NCI-H510A treated with DMSO at 0.1 percent for 48 hours (cell line): ENCODE measurements at regions not wholly inside any gene's neighbourhood (a gene's known extent, or its start where the extent isn't known, plus 50 kb on each side); places are given as distances from the start of the nearest gene placed in this dataset.

Experiments used
- DNase-seq: peaks from one replicate; lab custom pipeline; 2025; lab: John Stamatoyannopoulos, UW

DNA sequence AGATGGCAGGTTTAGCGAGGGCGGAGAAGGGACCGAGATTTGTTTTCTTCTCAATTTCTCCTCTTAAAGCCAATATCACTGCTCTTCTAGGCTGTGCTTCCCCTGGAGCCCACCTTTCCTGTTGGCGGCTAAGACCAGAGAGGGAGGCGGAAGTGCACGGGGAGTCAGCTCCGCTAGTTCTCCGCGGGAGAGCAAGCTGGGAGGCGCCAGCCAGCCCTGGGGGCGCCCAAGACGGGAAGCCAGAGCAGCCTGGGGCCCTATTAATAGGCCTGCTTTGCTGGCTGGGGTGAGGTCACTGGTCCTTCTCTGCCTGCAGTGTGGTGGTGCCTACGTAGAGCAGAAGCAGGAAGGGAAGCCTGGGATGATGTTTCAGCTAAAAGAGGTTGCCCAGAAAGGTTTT is 61.6 kb downstream of the LSM5 start:
- no peak for DNase-seq

- peak; percentile 30 for DNase-seq
Observed at GRCh38 chr7:32427769-32428291, 62.4 kb downstream of the LSM5 start.

DNA sequence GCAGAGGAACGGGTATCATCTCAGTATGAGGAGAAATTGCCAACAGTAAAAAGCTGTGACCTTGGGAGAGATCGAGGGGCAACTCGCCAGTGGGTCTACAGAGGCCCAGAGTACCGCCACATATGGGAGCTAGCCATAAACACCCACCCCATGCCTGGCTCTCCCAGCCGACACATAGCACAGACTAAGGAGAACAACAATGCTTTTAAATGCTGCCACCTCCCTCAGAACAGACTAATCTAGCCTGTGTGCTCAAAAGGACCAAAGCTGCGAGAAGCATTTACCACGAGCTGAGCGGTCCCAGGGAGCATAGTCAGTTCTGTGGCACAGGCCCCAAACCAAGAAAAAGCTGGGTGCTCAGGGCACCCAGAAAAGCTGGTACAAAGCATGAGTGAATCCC is 73.3 kb downstream of the LSM5 start:
- no peak for DNase-seq

DNA sequence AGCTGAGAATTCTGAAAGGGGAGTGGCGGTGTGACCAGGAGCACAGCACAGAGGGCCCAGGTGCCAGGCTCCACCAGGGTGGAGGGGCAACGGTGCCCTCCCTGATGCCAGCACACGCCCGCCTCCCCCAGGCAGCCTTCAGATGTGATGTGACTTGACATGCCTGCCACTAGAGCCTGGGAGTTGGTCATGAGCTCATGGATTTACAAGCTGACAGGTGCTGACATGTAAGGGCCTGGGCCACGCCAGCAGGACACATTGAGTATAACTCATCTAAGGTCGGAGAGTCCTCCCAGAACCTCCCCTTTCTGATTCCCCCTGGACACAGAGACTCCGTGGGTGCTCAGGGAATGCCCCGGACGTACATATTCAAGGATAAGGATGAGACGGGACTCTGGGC is 74.2 kb downstream of the LSM5 start:
- no peak for DNase-seq

GRCh38 chr7:32415519-32415918 is 74.7 kb downstream of the LSM5 start:
- DNase-seq = no peak

GRCh38 chr7:32412471-32412870 is 77.7 kb downstream of the LSM5 start:
- no peak for DNase-seq

DNA sequence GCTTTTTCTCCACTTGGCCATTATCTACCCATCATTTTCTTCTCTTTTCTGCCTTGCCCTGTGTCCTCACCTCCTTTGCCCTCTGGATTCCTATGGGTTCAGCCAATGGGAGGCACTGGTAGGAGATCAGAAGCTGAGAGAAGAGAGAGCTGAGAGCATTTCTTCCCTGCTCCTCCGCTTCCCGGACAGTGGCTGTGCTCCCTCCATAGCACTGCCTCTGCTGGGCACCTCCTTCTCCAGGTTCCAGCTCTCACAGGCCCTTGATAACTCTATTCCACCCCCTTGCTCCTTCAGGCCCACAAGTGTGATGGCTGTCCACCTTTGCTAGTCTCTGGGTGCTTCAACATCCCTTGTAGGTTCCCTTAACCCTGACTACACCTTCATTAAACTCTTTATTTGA is 79.6 kb downstream of the LSM5 start:
- DNase-seq = no peak

DNA sequence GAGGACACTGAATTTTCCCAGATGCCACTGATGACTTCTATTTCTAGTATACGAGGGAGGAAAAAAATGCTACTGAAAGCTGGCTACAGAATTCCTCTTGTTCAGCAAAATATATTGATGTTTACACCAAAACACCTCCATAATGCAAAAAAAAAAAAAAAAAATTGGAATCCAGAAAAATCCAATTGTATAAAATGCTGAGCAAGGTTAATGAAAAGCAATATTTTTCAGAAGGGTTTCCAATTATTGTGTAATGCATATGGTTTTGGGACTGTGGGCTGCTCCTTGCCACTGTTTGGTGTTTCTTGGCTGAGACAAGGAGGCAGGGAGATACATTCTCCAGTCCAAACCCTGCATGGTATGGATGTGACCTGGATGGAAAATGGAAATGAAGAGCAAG is 83.8 kb downstream of the LSM5 start:
- DNase-seq = no peak

DNA sequence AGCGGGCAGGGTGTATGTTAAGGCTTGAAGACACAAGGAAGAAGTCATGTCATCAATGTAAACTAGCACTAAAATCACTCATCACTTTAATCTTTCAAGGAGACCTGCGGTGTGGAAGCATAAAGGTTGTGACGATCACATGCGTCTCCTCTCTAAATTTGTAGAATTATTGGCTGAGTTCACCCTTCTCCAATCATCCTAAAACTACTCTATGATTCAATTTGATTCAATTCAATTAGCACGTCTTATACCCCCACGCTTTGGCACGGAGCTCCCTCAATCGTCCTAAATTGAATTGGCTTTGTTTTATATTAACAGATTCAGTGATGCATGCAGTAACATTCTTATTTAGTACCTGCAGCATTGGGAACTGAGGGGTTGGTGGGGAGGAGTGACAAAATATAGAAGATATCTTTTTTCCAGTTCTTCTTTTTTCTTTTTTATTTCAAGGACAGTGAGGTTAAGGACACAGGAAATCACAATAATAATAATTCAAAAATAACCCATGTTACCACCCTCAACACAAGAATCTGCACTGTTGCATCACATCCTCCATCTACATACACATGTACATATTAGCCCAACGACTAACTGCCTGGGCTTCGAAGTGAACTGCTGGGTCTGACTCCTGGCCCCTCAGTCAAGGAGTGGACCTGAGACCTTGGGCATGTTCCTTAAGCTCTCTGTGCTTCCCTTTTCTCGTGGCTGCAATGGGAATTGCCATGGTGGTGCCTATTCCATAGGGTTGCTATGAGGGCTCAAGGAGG is 86.5 kb downstream of the LSM5 start:
- no peak for DNase-seq

- no peak for DNase-seq
Observed at GRCh38 chr7:32400676-32401075, 89.5 kb downstream of the LSM5 start.

DNA sequence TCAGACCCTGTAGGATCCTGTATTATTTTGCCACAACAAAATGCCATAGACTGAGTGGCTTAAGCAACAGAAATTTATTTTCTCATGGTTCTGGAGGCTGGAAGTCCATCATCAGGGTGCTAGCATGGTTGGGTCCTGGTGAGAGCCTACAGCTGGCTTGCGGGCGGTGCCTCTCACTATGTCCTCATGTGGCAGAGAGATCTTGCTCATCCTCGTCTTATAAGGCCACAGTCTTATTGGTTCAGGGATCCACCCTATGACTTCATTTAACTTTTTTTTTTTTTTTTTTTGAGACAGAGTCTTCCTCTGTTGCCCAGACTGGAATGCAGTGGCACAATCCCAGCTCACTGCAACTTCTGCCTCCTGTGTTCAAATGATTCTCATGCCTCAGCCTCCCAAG is 90.9 kb downstream of the LSM5 start:
- DNase-seq = no peak

DNA sequence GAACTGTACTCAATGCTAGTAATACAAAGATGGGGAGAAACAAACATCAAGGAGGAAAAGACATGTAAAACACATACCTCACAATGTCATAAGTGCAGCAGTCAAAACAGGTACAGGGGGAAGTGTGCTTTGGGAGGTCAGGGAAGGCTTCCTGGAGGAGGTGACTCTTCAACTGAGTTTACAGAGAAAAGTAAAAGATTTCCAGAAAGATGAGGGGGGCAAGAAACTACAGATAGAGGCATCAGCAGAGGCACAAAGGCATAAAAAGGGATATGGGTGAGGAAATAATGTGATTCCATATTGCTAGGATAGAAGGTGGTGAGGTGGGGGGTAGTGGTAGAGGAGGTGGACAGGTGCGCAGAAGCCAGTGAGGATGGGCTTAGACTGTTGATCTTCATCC is 95.0 kb downstream of the LSM5 start:
- DNase-seq = no peak

DNA sequence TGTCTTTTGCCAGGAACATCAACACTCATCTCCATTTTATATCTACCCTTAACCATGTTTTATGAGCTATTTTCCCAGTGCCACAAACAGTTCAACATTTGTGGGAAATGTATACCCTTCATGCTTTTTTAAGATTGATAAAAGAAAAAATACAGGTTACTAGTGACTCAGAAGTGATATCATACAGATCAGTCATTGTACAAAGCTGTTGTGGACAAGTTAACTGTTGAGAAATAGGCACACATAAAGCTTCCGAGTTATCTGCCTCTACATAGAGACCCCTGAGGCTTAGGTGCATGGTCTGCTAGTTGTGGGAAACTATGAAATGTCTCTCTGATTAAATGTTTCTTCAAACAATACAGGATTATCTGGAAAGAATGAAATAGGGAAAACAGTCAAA is 96.3 kb downstream of the LSM5 start:
- no peak for DNase-seq

DNA sequence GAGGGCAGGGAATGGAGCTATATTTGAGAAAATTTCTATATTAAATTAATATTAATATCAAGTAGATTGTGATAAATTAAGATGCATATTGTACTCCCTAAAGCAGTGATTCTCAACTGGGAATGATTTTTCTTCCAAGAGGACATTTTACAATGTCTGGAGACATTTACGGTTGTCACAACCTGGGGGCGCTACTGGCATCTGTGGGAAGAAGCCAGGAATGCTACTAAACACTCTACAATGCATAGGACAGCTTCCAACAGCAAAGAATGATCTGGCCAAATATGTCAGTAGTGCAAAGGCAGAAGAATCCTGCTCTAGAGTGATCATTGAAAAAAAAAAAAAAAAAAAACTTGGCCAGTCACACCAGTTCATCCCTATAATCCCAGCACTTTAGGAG is 100.0 kb downstream of the LSM5 start:
- DNase-seq = no peak

GRCh38 chr7:32385316-32385956 is 104.7 kb downstream of the LSM5 start:
- no peak for DNase-seq

- no peak for DNase-seq
Observed at GRCh38 chr7:32381024-32381601, 109.1 kb downstream of the LSM5 start.

GRCh38 chr7:32379510-32380112 is 110.6 kb downstream of the LSM5 start:
- no peak for DNase-seq

DNA sequence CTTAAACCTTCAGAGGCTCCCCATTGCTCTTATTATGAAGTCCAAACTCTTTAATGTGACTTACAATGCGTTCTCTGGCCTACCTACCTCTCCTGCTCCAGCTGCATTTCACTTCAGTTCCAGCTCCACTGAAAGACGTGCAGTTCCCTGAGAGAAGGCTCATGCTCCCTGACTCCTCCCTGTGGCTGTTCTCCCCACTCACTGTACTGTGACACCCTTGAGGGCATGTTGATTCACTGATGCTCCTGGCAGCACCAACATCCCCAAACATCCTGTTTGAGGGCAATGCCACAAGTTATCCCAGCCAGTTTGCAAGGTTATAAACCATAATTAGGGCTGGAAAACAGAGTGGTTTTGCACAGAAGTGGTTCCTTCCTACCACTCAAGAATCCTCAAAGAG is 111.2 kb downstream of the LSM5 start:
- no peak for DNase-seq

DNA sequence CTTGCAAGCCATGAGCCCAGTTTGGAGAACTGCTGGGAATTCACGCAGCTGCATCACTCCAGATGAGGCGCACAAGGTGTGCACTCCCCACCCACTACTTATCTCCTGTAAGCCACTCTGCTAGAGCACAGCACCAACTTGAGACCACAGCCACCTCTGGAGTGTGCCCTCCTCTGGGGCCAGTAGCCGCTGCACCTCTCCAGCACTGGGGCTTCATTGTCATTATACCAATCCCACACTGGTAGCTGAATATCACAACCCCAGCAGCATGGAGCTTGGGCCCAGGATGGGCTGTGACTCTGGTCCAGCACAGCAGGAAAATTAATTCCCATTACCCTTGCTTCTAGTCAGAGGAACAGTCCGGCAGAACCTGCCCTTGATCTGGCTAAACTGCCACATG is 125.6 kb downstream of the LSM5 start:
- no peak for DNase-seq

- DNase-seq = no peak
Observed at GRCh38 chr7:32360127-32360526, 130.1 kb downstream of the LSM5 start.

- peak; percentile 3 for DNase-seq
Observed at GRCh38 chr7:32357535-32358277, 132.5 kb downstream of the LSM5 start.

- DNase-seq = no peak
Observed at GRCh38 chr7:32347244-32347828, 142.8 kb downstream of the LSM5 start.
